GM21367 (cell line): ENCODE measurements at regions not wholly inside any gene's neighbourhood (a gene's known extent, or its start where the extent isn't known, plus 50 kb on each side); places are given as distances from the start of the nearest gene placed in this dataset.
"Not testable (repeated sequence)": the region's sequence is repeated elsewhere in the genome, so short reads cannot be mapped to it uniquely, and the experiment has no call there.

Experiments used
- ATAC-seq: cut with Tn5 transposase; IDR thresholded peaks from one replicate; pipeline ENCODE4 v1.9.1; 2021; ENCODE audit not compliant: unreplicated experiment

- ATAC-seq = not testable (repeated sequence)
These were observed 111.7 kb upstream of the CCZ1B start for GRCh38 chr7:6937746-6938145.

GRCh38 chr7:6938284-6938683, 112.2 kb upstream of the CCZ1B start:
- not testable (repeated sequence) for ATAC-seq

GRCh38 chr7:6939126-6939525, 113.1 kb upstream of the CCZ1B start:
- ATAC-seq = not testable (repeated sequence)

GRCh38 chr7:6939896-6940295, 113.8 kb upstream of the CCZ1B start:
- not testable (repeated sequence) for ATAC-seq

GRCh38 chr7:6946873-6947272, 120.8 kb upstream of the CCZ1B start:
- not testable (repeated sequence) for ATAC-seq

- not testable (repeated sequence) for ATAC-seq
These were observed 124.2 kb upstream of the CCZ1B start for GRCh38 chr7:6950231-6950630.

- not testable (repeated sequence) for ATAC-seq
These were observed 125.5 kb upstream of the CCZ1B start for GRCh38 chr7:6951553-6951952.

GRCh38 chr7:6953138-6953797, 127.2 kb upstream of the CCZ1B start:
- not testable (repeated sequence) for ATAC-seq

- ATAC-seq = not testable (repeated sequence)
These were observed 127.7 kb upstream of the CCZ1B start for GRCh38 chr7:6953798-6954181.

- not testable (repeated sequence) for ATAC-seq
These were observed 129.3 kb upstream of the CCZ1B start for GRCh38 chr7:6955385-6955784.

- ATAC-seq = not testable (repeated sequence)
These were observed 130.0 kb upstream of the CCZ1B start for GRCh38 chr7:6955990-6956566.

- not testable (repeated sequence) for ATAC-seq
These were observed 132.3 kb upstream of the CCZ1B start for GRCh38 chr7:6958371-6958770.

GRCh38 chr7:6959942-6960341, 133.9 kb upstream of the CCZ1B start:
- not testable (repeated sequence) for ATAC-seq

GRCh38 chr7:6962871-6963270, 136.8 kb upstream of the CCZ1B start:
- ATAC-seq = not testable (repeated sequence)

GRCh38 chr7:6965051-6965450, 139.0 kb upstream of the CCZ1B start:
- not testable (repeated sequence) for ATAC-seq

- not testable (repeated sequence) for ATAC-seq
These were observed 144.1 kb upstream of the CCZ1B start for GRCh38 chr7:6970180-6970579.

- ATAC-seq = not testable (repeated sequence)
These were observed 148.8 kb upstream of the CCZ1B start for GRCh38 chr7:6974876-6975275.

- not testable (repeated sequence) for ATAC-seq
These were observed 149.3 kb upstream of the CCZ1B start for GRCh38 chr7:6975346-6975745.

- ATAC-seq = not testable (repeated sequence)
These were observed 151.3 kb upstream of the CCZ1B start for GRCh38 chr7:6977368-6977767.

- not testable (repeated sequence) for ATAC-seq
These were observed 152.3 kb upstream of the CCZ1B start for GRCh38 chr7:6978326-6978725.

GRCh38 chr7:6979456-6979855, 153.4 kb upstream of the CCZ1B start:
- ATAC-seq = not testable (repeated sequence)

GRCh38 chr7:6982375-6982774, 156.3 kb upstream of the CCZ1B start:
- ATAC-seq = not testable (repeated sequence)

- not testable (repeated sequence) for ATAC-seq
These were observed 160.8 kb upstream of the CCZ1B start for GRCh38 chr7:6986892-6987291.
